K562 (cell line): ENCODE measurements at regions not wholly inside any gene's neighbourhood (a gene's known extent, or its start where the extent isn't known, plus 50 kb on each side); places are given as distances from the start of the nearest gene placed in this dataset.

ENCODE experiments used
- ATAC-seq: fragments of 200-7000 bp; cut with Tn5 transposase; 3 replicates; pipeline ENCODE4 v1.9.1; 2020; ENCODE audit warnings: moderate library complexity
- BruUV-seq: library from RNA; stranded (reverse); fragments of 400-500 nt; replicated peaks from 2 replicates; lab custom pipeline; 2021; lab: Mats Ljungman, UMichigan
- CTCF ChIA-PET: fragments of 300-600 bp; formaldehyde crosslinking; extraction: SDS; loops from one replicate; lab custom pipeline; 2021; ENCODE audit warnings: low intra/inter-chr PET ratio; lab: Yijun Ruan, JAX
- POLR2A ChIA-PET: fragments of 300-600, 350-650 bp; sonication (Branson Sonifier 250); formaldehyde crosslinking; extraction: SDS; loops from one replicate; lab custom pipeline; 2021; ENCODE audit warnings: antibody characterized with exemption, inconsistent platforms; lab: Yijun Ruan, JAX
- DNase-seq, 4 experiments: peaks; one replicate each; pipeline versions ENCODE4 v3.0.0 to v3.0.0-alpha.2; 2011 to 2018; ENCODE audit warnings: low spot score in 3 of 4, mixed read lengths in 3 of 4; ENCODE audit errors: extremely low read depth in 1 of 4
- FAIRE-seq: peaks from 2 replicates; lab custom pipeline; 2011; peaks lifted over from hg19 to GRCh38; lab: Jason Lieb, UNC
- H2AFZ ChIP-seq: 2 replicates; pipeline ENCODE4 v1.6.0; 2011; ENCODE audit warnings: low read depth, low read length, control low read depth, inconsistent platforms
- H3K27ac ChIP-seq: fragments of 200-600 bp; 3 replicates; pipeline ENCODE4 v1.8.0; 2011; ENCODE audit warnings: low read depth, mild to moderate bottlenecking, control low read depth, inconsistent platforms, low read length, moderate library complexity, mixed read lengths; ENCODE audit errors: extremely low read depth
- H3K27me3 ChIP-seq, 2 experiments: fragments of 300-600 bp in 1 of 2; 2 replicates in 1 of 2; 3 replicates in 1 of 2; pipeline versions ENCODE4 v1.6.0 to v1.8.0; 2011; ENCODE audit warnings: inconsistent platforms in 2 of 2, low read length in 2 of 2, mild to moderate bottlenecking in 1 of 2, mixed read lengths in 1 of 2, moderate library complexity in 1 of 2; ENCODE audit not compliant: control insufficient read depth in 2 of 2, insufficient read depth in 2 of 2
- H3K36me3 ChIP-seq: fragments of 300-600 bp; 3 replicates; pipeline ENCODE4 v1.8.0; 2011; ENCODE audit warnings: mild to moderate bottlenecking, low read length, inconsistent platforms; ENCODE audit not compliant: control insufficient read depth, insufficient read depth
- H3K4me1 ChIP-seq, 2 experiments: fragments of 200-600 bp in 1 of 2; replicated peaks in 1 of 2; 2 replicates in 1 of 2; 3 replicates in 1 of 2; pipeline versions ENCODE4 v1.5.1 to v1.8.0; 2011; ENCODE audit warnings: inconsistent platforms in 2 of 2, low read length in 2 of 2, mild to moderate bottlenecking in 1 of 2, mixed read lengths in 1 of 2, moderate library complexity in 1 of 2; ENCODE audit not compliant: control insufficient read depth in 2 of 2, insufficient read depth in 2 of 2
- H3K4me2 ChIP-seq: 2 replicates; pipeline ENCODE4 v1.6.1; 2011; ENCODE audit warnings: low read length, control low read depth, inconsistent platforms, mixed read lengths; ENCODE audit not compliant: insufficient read depth
- H3K4me3 ChIP-seq: fragments of 200-600 bp; sonication (generic), shearing (Covaris generic); 2 replicates; pipeline ENCODE4 v1.5.1; 2016; ENCODE audit warnings: control low read depth, inconsistent platforms
- H3K79me2 ChIP-seq: fragments of 200-600 bp; 3 replicates; pipeline ENCODE4 v1.8.0; 2011; ENCODE audit warnings: low read length, inconsistent platforms; ENCODE audit not compliant: control insufficient read depth, insufficient read depth
- H3K9ac ChIP-seq, 2 experiments: 2 replicates each; pipeline versions ENCODE4 v1.6.0 to v1.6.1; 2011; ENCODE audit warnings: low read depth in 2 of 2, low read length in 2 of 2, control low read depth in 1 of 2, inconsistent platforms in 1 of 2, mild to moderate bottlenecking in 1 of 2, mixed read lengths in 1 of 2; ENCODE audit not compliant: insufficient read depth in 1 of 2
- H3K9me1 ChIP-seq: one replicate; pipeline ENCODE4 v1.6.0; 2011; ENCODE audit warnings: inconsistent platforms, mild to moderate bottlenecking, low read length, moderate library complexity; ENCODE audit not compliant: control insufficient read depth, insufficient read depth
- H3K9me3 ChIP-seq: replicated peaks from 2 replicates; pipeline ENCODE4 v1.5.1; 2011; ENCODE audit warnings: low read depth, low read length, inconsistent platforms; ENCODE audit not compliant: control insufficient read depth, insufficient read depth
- H4K20me1 ChIP-seq: replicated peaks from 2 replicates; pipeline ENCODE4 v1.6.1; 2011; ENCODE audit warnings: low read length, inconsistent platforms, mixed read lengths; ENCODE audit not compliant: control insufficient read depth, insufficient read depth
- FIP1L1 ChIP-seq: fragments of 200-400 bp; formaldehyde crosslinking; IDR thresholded peaks from 2 replicates; pipeline ENCODE4 v1.6.1; 2018; ENCODE audit warnings: mild to moderate bottlenecking, low read depth, low read length; ENCODE audit not compliant: poor library complexity, severe bottlenecking
- GATAD2B ChIP-seq: fragments of 450-650 bp; IDR thresholded peaks from 2 replicates; pipeline ENCODE4 v1.6.1; 2017; ENCODE audit warnings: mild to moderate bottlenecking, borderline replicate concordance
- HLTF ChIP-seq: fragments of 450-650 bp; IDR thresholded peaks from 2 replicates; pipeline ENCODE4 v1.6.1; 2016
- KDM1A ChIP-seq, 2 experiments: fragments of 450-650 bp; IDR thresholded peaks; 2 replicates each; pipeline ENCODE4 v1.6.1; 2016; ENCODE audit warnings: mild to moderate bottlenecking in 2 of 2
- MLX ChIP-seq, 2 experiments: fragments of 450-650 bp in 1 of 2; sonication (generic) in 1 of 2; formaldehyde crosslinking; conservative IDR thresholded peaks; 2 replicates each; pipeline versions ENCODE4 v1.4.0 to v1.8.1; 2020 to 2022; ENCODE audit warnings: mild to moderate bottlenecking in 1 of 2, missing genetic modification reagents in 1 of 2
- NR2C2 ChIP-seq, 2 experiments: fragments of 200-800 bp in 1 of 2; sonication (Bioruptor generic) in 1 of 2; sonication (generic) in 1 of 2; formaldehyde crosslinking in 1 of 2; IDR thresholded peaks; 2 replicates each; pipeline versions ENCODE4 v1.6.1 to v1.8.0; 2016 to 2022; ENCODE audit warnings: mild to moderate bottlenecking in 1 of 2, missing compliant biosample characterization in 1 of 2, missing genetic modification characterization in 1 of 2, missing genetic modification reagents in 1 of 2
- PRDM10 ChIP-seq: fragments of 450-650 bp; IDR thresholded peaks from 2 replicates; pipeline ENCODE4 v1.6.1; 2018; ENCODE audit not compliant: partially characterized antibody
- SFPQ ChIP-seq: fragments of 200-400 bp; formaldehyde crosslinking; IDR thresholded peaks from 2 replicates; pipeline ENCODE4 v1.6.1; 2017; ENCODE audit warnings: mild to moderate bottlenecking, low read depth, low read length, moderate library complexity
- SMAD4 ChIP-seq: fragments of 250-450 bp; sonication (Bioruptor Pico); conservative IDR thresholded peaks from 2 replicates; pipeline ENCODE4 v1.8.0; 2021; ENCODE audit warnings: inconsistent platforms, mild to moderate bottlenecking, moderate library complexity
- ZNF316 ChIP-seq: fragments of 450-650 bp; IDR thresholded peaks from 2 replicates; pipeline ENCODE4 v1.6.1; 2016
- ZNF41 ChIP-seq: fragments of 250-450 bp; sonication (Bioruptor Pico); conservative IDR thresholded peaks from 2 replicates; pipeline ENCODE4 v1.4.0; 2020; ENCODE audit warnings: mild to moderate bottlenecking
- ZNF766 ChIP-seq: fragments of 200-800 bp; sonication (Bioruptor generic); conservative IDR thresholded peaks from 2 replicates; pipeline ENCODE4 v1.6.1; 2016; ENCODE audit warnings: missing genetic modification characterization, missing compliant biosample characterization
- WGBS: fragments of 100-300 bp; shearing (Covaris generic); methylation state at CpG from one replicate; pipeline ENCODE4 v1.1.6; 2016; ENCODE audit warnings: low coverage, mixed read lengths; ENCODE audit not compliant: insufficient coverage; ENCODE audit errors: missing lambda C conversion rate; 5-methylcytosine and 5-hydroxymethylcytosine counted together
- in situ Hi-C: fragments of 300-500 bp; cut with MboI; formaldehyde crosslinking; loops from 4 replicates; pipeline ENCODE4 v1.15.0; 2018; ENCODE audit warnings: inconsistent platforms, mixed read lengths
- intact Hi-C: fragments of 100-400 bp; cut with micrococcal nuclease; formaldehyde crosslinking; loops from 2 replicates; pipeline ENCODE4 v1.14.2; 2022
- TF ChIP-seq, protein P1 (sequence below): fragments of 250-450 bp; sonication (Bioruptor Pico); IDR thresholded peaks from 2 replicates; pipeline ENCODE4 v1.8.0; 2021; ENCODE audit warnings: moderate library complexity, mild to moderate bottlenecking, inconsistent platforms

DNA sequence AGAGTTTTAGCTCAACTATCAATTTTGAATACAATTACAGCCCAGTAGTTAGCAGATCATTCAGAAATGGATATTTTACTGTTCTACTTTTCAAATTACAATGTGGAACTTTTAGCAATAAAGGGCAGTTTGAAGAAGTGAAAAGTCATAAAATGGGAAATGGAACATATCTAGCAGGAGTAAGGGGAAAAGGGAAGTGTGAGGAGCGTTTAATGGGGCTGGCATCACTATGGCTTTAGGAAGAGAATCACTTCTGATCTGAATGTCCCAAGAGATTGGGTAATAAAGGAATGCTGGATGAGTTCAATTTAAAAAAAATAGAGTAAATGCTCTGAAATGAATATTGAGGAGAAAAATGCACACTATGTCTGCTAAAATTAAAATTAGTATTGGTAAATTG lies 77.4 kb downstream of the ATPSCKMT start (continued):
- TF ChIP-seq PRDM10 (no peak), NR2C2 (CRISPR knock-in tag; IDR thresholded peaks at IDR 0.05) (no peak), NR2C2 (tag; IDR thresholded peaks at IDR 0.05) (no peak)
- TF ChIP-seq, all 486 proteins: peak for 0

DNA sequence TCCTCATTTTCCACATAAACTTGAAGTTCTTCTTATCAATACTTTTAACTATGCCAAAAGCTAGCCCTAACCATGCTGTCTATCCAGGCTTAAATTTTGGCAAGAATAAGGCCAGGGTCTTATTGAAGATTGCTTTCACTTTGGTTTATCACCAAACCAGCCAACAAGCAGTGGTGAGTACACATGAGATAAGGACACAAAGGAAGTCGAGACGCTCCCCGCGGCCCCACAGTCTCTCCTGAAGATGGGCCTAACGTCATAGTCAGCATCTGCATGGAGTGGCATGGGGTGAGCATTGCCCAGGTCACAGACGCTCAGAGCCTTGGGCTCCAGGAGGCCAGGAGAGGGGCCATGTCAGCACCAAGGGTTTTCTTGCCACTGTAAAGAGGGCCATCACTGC lies 80.3 kb downstream of the ATPSCKMT start:
- WGBS = 2% methylated on average over 6 of the region's 6 CpGs
- no peak overlapping the region for H3K9ac ChIP-seq
- POLR2A ChIA-PET = no interaction called here
- no peak overlapping the region for H3K4me2 ChIP-seq
- H3K79me2 ChIP-seq = no peaks in the 10 kb centered on the region
- H2AFZ ChIP-seq = no peak overlapping the region
- no peak overlapping the region for H3K4me3 ChIP-seq
- H4K20me1 ChIP-seq = no peaks in the 10 kb centered on the region
- BruUV-seq = no TSS peak
- H3K9me1 ChIP-seq = no peaks in the 10 kb centered on the region
- H3K9me3 ChIP-seq = no peaks in the 10 kb centered on the region
- ATAC-seq (peak; percentile 54), DNase-seq (peak in 1 of 4 experiments; percentile 9), FAIRE-seq (no peak)
- no peak overlapping the region for H3K27ac ChIP-seq
- H3K36me3 ChIP-seq = no peaks in the 10 kb centered on the region
- H3K4me1 ChIP-seq = no peaks in the 10 kb centered on the region; a peak in 1 of 5 replicates
- in situ Hi-C loops (no loop called here), intact Hi-C loops (no loop called here)
- H3K27me3 ChIP-seq = no peaks in the 10 kb centered on the region
- CTCF ChIA-PET = no interaction called here
- TF ChIP-seq, protein P1, sequence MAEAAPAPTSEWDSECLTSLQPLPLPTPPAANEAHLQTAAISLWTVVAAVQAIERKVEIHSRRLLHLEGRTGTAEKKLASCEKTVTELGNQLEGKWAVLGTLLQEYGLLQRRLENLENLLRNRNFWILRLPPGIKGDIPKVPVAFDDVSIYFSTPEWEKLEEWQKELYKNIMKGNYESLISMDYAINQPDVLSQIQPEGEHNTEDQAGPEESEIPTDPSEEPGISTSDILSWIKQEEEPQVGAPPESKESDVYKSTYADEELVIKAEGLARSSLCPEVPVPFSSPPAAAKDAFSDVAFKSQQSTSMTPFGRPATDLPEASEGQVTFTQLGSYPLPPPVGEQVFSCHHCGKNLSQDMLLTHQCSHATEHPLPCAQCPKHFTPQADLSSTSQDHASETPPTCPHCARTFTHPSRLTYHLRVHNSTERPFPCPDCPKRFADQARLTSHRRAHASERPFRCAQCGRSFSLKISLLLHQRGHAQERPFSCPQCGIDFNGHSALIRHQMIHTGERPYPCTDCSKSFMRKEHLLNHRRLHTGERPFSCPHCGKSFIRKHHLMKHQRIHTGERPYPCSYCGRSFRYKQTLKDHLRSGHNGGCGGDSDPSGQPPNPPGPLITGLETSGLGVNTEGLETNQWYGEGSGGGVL (CRISPR knock-in tag) = no peak
- TF ChIP-seq HLTF (no peak), SMAD4 (CRISPR knock-in tag) (no peak), ZNF41 (CRISPR knock-in tag) (no peak), MLX (CRISPR knock-in tag; conservative IDR thresholded peaks at IDR 0.05) (no peak), FIP1L1 (no peak), ZNF316 (no peak), KDM1A (IDR thresholded peaks at IDR 0.05) (no peak), SFPQ (no peak), ZNF766 (CRISPR knock-in tag) (no peak), GATAD2B (no peak)
